PC-9 (cell line): ENCODE measurements at regions not wholly inside any gene's neighbourhood (a gene's known extent, or its start where the extent isn't known, plus 50 kb on each side); places are given as distances from the start of the nearest gene placed in this dataset.

Experiments
- BruUV-seq: library from RNA; stranded (reverse); fragments of 400-500 nt; replicated peaks from 2 replicates; lab custom pipeline; 2021; lab: Mats Ljungman, UMichigan
- CTCF ChIA-PET: fragments of 300-600 bp; sonication (Branson Sonifier 250); formaldehyde crosslinking; loops from one replicate; lab custom pipeline; 2022; ENCODE audit warnings: antibody characterized with exemption; lab: Charles Lee
- POLR2A ChIA-PET: fragments of 300-600 bp; sonication (Branson Sonifier 250); formaldehyde crosslinking; loops from one replicate; lab custom pipeline; 2022; ENCODE audit warnings: antibody characterized with exemption; ENCODE audit not compliant: unreplicated experiment; lab: Charles Lee
- DNase-seq, 2 experiments: peaks; one replicate each; pipeline versions ENCODE4 v3.0.0 to v3.0.0-alpha.2; 2015 to 2022; ENCODE audit warnings: mixed read lengths in 1 of 2
- H2AFZ ChIP-seq: fragments of 200-600 bp; sonication (generic); 2 replicates; pipeline ENCODE4 v1.8.1; 2017; ENCODE audit warnings: antibody characterized with exemption
- H3F3A ChIP-seq: fragments of 200-600 bp; sonication (generic); 2 replicates; pipeline ENCODE4 v1.8.1; 2017; ENCODE audit warnings: antibody characterized with exemption, mild to moderate bottlenecking, low read depth; ENCODE audit not compliant: insufficient read depth
- H3K27ac ChIP-seq: fragments of 200-600 bp; sonication (generic); 2 replicates; pipeline ENCODE4 v1.6.1; 2016; ENCODE audit warnings: mixed run types
- H3K27me3 ChIP-seq: fragments of 200-600 bp; sonication (generic); 2 replicates; pipeline ENCODE4 v1.6.1; 2016; ENCODE audit warnings: low read depth, mixed run types; ENCODE audit not compliant: insufficient read depth
- H3K36me3 ChIP-seq: fragments of 200-600 bp; sonication (generic); 2 replicates; pipeline ENCODE4 v1.6.1; 2016; ENCODE audit warnings: low read depth, mixed run types
- H3K4me1 ChIP-seq: fragments of 200-600 bp; sonication (generic); replicated peaks from 2 replicates; pipeline ENCODE4 v1.6.1; 2016; ENCODE audit warnings: mixed run types; ENCODE audit not compliant: insufficient read depth
- H3K4me2 ChIP-seq: fragments of 200-600 bp; sonication (generic); 2 replicates; pipeline ENCODE4 v1.6.1; 2017; ENCODE audit warnings: mixed run types
- H3K4me3 ChIP-seq: fragments of 200-600 bp; sonication (generic); 2 replicates; pipeline ENCODE4 v1.6.1; 2016; ENCODE audit warnings: mixed run types
- H3K79me2 ChIP-seq: fragments of 200-600 bp; sonication (generic); 2 replicates; pipeline ENCODE4 v1.6.1; 2017; ENCODE audit warnings: low read depth, mixed run types
- H3K9me2 ChIP-seq: fragments of 200-600 bp; sonication (generic); 2 replicates; pipeline ENCODE4 v1.8.1; 2017; ENCODE audit warnings: mild to moderate bottlenecking; ENCODE audit not compliant: insufficient read depth
- H3K9me3 ChIP-seq: fragments of 200-600 bp; sonication (generic); 2 replicates; pipeline ENCODE4 v1.8.1; 2016; ENCODE audit warnings: low read depth; ENCODE audit not compliant: insufficient read depth
- H4K20me1 ChIP-seq: fragments of 200-600 bp; sonication (generic); 2 replicates; pipeline ENCODE4 v1.8.1; 2017; ENCODE audit not compliant: insufficient read depth
- CTCF ChIP-seq: fragments of 200-600 bp; sonication (generic); conservative IDR thresholded peaks from 2 replicates; pipeline ENCODE4 v1.6.1; 2017; ENCODE audit warnings: mixed run types, antibody characterized with exemption, mild to moderate bottlenecking, moderate library complexity
- EZH2 ChIP-seq: fragments of 200-600 bp; sonication (generic); IDR thresholded peaks from 2 replicates; pipeline ENCODE4 v1.8.0; 2017; ENCODE audit warnings: antibody characterized with exemption, low read depth
- intact Hi-C: fragments of 100-400 bp; cut with micrococcal nuclease; formaldehyde crosslinking; loops from one replicate; pipeline ENCODE4 v1.10.0; 2022; ENCODE audit not compliant: unreplicated experiment

GRCh38 chr18:45251236-45251635 is 364.0 kb upstream of the SLC14A2 start:
- H3F3A ChIP-seq = no peaks in the 10 kb centered on the region
- no peaks in the 10 kb centered on the region for H3K36me3 ChIP-seq
- no peak overlapping the region for H3K27ac ChIP-seq
- no peak for DNase-seq
- no TSS peak for BruUV-seq
- no peak overlapping the region for H3K4me3 ChIP-seq
- intact Hi-C loops = no loop called here
- H3K79me2 ChIP-seq = no peaks in the 10 kb centered on the region
- H3K9me2 ChIP-seq = no peaks in the 10 kb centered on the region
- no peaks in the 10 kb centered on the region for H3K27me3 ChIP-seq
- no peaks in the 10 kb centered on the region for H3K4me1 ChIP-seq
- no peaks in the 10 kb centered on the region for H3K9me3 ChIP-seq
- CTCF ChIA-PET = no interaction called here
- H2AFZ ChIP-seq = no peak overlapping the region
- H4K20me1 ChIP-seq = no peaks in the 10 kb centered on the region
- no peak for TF ChIP-seq CTCF
- TF ChIP-seq EZH2 = no peak
- no peak overlapping the region for H3K4me2 ChIP-seq
- POLR2A ChIA-PET = no interaction called here

GRCh38 chr18:45252474-45252873 is 362.8 kb upstream of the SLC14A2 start:
- no peak for DNase-seq
- Histone ChIP-seq H3K27me3 (no peaks in the 10 kb centered on the region), H3K4me3 (no peak overlapping the region), H3K9me3 (no peaks in the 10 kb centered on the region), H2AFZ (no peak overlapping the region), H3F3A (no peaks in the 10 kb centered on the region), H3K4me2 (no peak overlapping the region), H3K4me1 (no peaks in the 10 kb centered on the region), H3K27ac (no peak overlapping the region), H3K36me3 (no peaks in the 10 kb centered on the region), H4K20me1 (no peaks in the 10 kb centered on the region), H3K79me2 (no peaks in the 10 kb centered on the region), H3K9me2 (0 out of 2 replicates have a peak, but pooled peaks cover 7% of the 10 kb centered on the region)
- TF ChIP-seq CTCF = no peak
- TF ChIP-seq EZH2 = no peak
- ChIA-PET POLR2A (no interaction called here), CTCF (no interaction called here)
- BruUV-seq = no TSS peak
- intact Hi-C loops = no loop called here

- Histone ChIP-seq H3K4me1 (no peaks in the 10 kb centered on the region), H3K27ac (no peak overlapping the region), H3K4me2 (no peak overlapping the region), H3K9me2 (0 out of 2 replicates have a peak, but pooled peaks cover 7% of the 10 kb centered on the region), H3K79me2 (no peaks in the 10 kb centered on the region), H3F3A (no peaks in the 10 kb centered on the region), H3K9me3 (no peaks in the 10 kb centered on the region), H3K36me3 (no peaks in the 10 kb centered on the region), H3K27me3 (no peaks in the 10 kb centered on the region), H4K20me1 (no peaks in the 10 kb centered on the region), H3K4me3 (no peak overlapping the region), H2AFZ (no peak overlapping the region)
- intact Hi-C loops = no loop called here
- BruUV-seq = no TSS peak
- POLR2A ChIA-PET = no interaction called here
- no peak for DNase-seq
- CTCF ChIA-PET = no interaction called here
- TF ChIP-seq CTCF (no peak), EZH2 (no peak)
Measured at GRCh38 chr18:45253056-45253565, 362.2 kb upstream of the SLC14A2 start.
